ENCODE measurements at regions not wholly inside any gene's neighbourhood (a gene's known extent, or its start where the extent isn't known, plus 50 kb on each side); places are given as distances from the start of the nearest gene placed in this dataset.

DNA sequence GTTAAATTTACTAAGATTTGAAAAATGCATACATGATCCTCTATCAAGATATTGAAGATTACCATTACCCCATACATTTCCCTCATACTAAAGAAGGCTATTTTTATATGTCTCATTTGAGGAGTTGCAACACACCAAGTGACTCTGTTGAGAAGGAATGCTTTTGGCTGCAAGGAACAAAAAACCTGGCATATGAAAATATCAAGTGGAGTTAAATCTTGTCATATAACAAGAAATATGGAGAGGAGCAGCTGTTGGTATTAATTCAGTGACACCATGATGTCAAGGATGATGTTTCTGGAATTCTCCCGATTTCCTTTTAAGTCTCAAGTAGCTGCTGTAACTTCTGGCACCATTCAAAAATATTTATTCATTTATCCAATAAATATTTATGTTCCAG is 193.8 kb downstream of the CSNK1G3 start:
- ATAC-seq (ENCODE audit: low read depth): no peak
- TF ChIP-seq, protein P1, sequence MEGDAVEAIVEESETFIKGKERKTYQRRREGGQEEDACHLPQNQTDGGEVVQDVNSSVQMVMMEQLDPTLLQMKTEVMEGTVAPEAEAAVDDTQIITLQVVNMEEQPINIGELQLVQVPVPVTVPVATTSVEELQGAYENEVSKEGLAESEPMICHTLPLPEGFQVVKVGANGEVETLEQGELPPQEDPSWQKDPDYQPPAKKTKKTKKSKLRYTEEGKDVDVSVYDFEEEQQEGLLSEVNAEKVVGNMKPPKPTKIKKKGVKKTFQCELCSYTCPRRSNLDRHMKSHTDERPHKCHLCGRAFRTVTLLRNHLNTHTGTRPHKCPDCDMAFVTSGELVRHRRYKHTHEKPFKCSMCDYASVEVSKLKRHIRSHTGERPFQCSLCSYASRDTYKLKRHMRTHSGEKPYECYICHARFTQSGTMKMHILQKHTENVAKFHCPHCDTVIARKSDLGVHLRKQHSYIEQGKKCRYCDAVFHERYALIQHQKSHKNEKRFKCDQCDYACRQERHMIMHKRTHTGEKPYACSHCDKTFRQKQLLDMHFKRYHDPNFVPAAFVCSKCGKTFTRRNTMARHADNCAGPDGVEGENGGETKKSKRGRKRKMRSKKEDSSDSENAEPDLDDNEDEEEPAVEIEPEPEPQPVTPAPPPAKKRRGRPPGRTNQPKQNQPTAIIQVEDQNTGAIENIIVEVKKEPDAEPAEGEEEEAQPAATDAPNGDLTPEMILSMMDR (IDR thresholded peaks at IDR 0.05): no peak
- no peak for TF ChIP-seq EZH2 (IDR thresholded peaks at IDR 0.05; ENCODE audit: borderline replicate concordance, insufficient read depth, low read depth, low read length, poor library complexity, severe bottlenecking)
- Mint-ChIP-seq H3K9me3 (ENCODE audit: insufficient read depth) (peaks cover 7% of the 10 kb centered on the region), H3K27ac (no peak overlapping the region), H3K4me3 (no peak overlapping the region), H3K27me3 (no peaks in the 10 kb centered on the region), H3K4me1 (no peaks in the 10 kb centered on the region)
- Histone ChIP-seq H2AFZ (ENCODE audit: insufficient read depth, low read depth, low read length, poor library complexity, severe bottlenecking) (no peak overlapping the region), H3K36me3 (replicated peaks in 1 of 2; ENCODE audit: control extremely low read depth in 1 of 2, control insufficient read depth in 1 of 2, extremely low read depth in 1 of 2, insufficient read depth in 2 of 2, low read length in 1 of 2) (no peaks in the 10 kb centered on the region), H3K4me2 (replicated peaks; ENCODE audit: low read depth, low read length, poor library complexity, severe bottlenecking) (no peak overlapping the region), H3K27ac (ENCODE audit: low read length in 2 of 2) (no peak overlapping the region), H3K27me3 (replicated peaks in 1 of 4; ENCODE audit: control extremely low read depth in 1 of 4, control insufficient read depth in 3 of 4, insufficient read depth in 4 of 4, low read length in 3 of 4) (peaks cover 0 to 4% (median 0%) of the 10 kb centered on the region in 4 experiments), H3K4me1 (ENCODE audit: control insufficient read depth in 2 of 2, insufficient read depth in 2 of 2, low read length in 2 of 2) (no peaks in the 10 kb centered on the region), H3K9ac (ENCODE audit: low read length) (no peak overlapping the region), H3K9me3 (ENCODE audit: control extremely low read depth in 1 of 3, control insufficient read depth in 2 of 3, insufficient read depth in 1 of 3, low read length in 2 of 3) (peaks cover 0 to 6% (median 3%) of the 10 kb centered on the region in 3 donors), H3K79me2 (ENCODE audit: control insufficient read depth, insufficient read depth, low read length) (no peaks in the 10 kb centered on the region), H4K20me1 (ENCODE audit: control insufficient read depth, insufficient read depth, low read length, poor library complexity, severe bottlenecking) (no peaks in the 10 kb centered on the region), H3K4me3 (ENCODE audit: control extremely low read depth in 1 of 5, extremely low read depth in 1 of 5, insufficient read depth in 1 of 5, low read depth in 2 of 5, low read length in 4 of 5) (no peak overlapping the region)
- POLR2A ChIA-PET: no interaction called here
- WGBS (ENCODE audit: insufficient coverage): no CpG with 5 or more reads among the region's 1 CpG
- DNase-seq: no peak
- CTCF ChIA-PET: no interaction called here
- intact Hi-C loops (cut with micrococcal nuclease): no loop called here

DNA sequence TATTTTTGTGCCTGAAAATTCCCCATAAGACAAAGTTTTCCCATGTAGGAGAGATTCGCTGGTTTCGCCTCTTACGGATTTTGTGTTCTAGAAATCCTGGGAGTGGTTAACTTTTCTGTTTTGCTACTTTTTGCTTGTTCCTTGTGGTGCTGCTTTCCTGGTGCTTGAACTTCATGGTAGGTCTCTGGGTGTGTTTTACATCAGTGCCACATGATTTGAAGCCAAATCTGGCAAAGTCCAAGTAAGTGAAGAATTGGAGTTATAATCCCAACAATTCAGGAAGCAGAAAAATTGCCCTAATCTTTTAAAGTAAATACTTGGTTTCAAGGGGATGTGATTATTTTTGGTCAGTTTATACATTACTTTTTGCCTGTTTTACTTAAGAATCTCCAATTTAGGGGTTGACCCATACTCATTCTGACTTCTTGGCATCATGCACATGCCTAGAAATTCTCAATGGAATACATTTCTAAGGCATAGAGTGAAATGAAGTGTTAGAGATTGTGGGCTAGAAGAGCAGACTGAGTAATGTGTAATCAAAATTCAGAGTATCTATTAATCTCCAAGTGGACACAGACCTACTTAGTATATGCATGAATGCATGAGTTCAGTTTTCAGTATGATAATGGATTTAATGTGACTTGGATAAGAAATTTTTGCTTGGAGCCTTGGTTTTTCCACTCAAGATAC is 189.7 kb downstream of the CSNK1G3 start:
- ATAC-seq (ENCODE audit: low read depth) (no peak), DNase-seq (no peak)
- no peaks in the 10 kb centered on the region for H4K20me1 ChIP-seq (ENCODE audit: control insufficient read depth, insufficient read depth, low read length, poor library complexity, severe bottlenecking)
- H3K79me2 ChIP-seq (ENCODE audit: control insufficient read depth, insufficient read depth, low read length): no peaks in the 10 kb centered on the region
- Mint-ChIP-seq H3K4me3 (no peak overlapping the region), H3K27me3 (no peaks in the 10 kb centered on the region), H3K27ac (no peak overlapping the region), H3K4me1 (no peaks in the 10 kb centered on the region), H3K9me3 (ENCODE audit: insufficient read depth) (peaks cover 6% of the 10 kb centered on the region)
- ChIA-PET CTCF (no interaction called here), POLR2A (no interaction called here)
- 100% methylated on average over 3 of the region's 3 CpGs for WGBS (ENCODE audit: insufficient coverage)
- H3K36me3 ChIP-seq (replicated peaks in 1 of 2; ENCODE audit: control extremely low read depth in 1 of 2, control insufficient read depth in 1 of 2, extremely low read depth in 1 of 2, insufficient read depth in 2 of 2, low read length in 1 of 2): no peaks in the 10 kb centered on the region
- no peaks in the 10 kb centered on the region for H3K4me1 ChIP-seq (ENCODE audit: control insufficient read depth in 2 of 2, insufficient read depth in 2 of 2, low read length in 2 of 2)
- H2AFZ ChIP-seq (ENCODE audit: insufficient read depth, low read depth, low read length, poor library complexity, severe bottlenecking): no peak overlapping the region
- H3K9me3 ChIP-seq (ENCODE audit: control extremely low read depth in 1 of 3, control insufficient read depth in 2 of 3, insufficient read depth in 1 of 3, low read length in 2 of 3): peaks cover 0 to 6% (median 0%) of the 10 kb centered on the region in 3 donors
- H3K27me3 ChIP-seq (replicated peaks in 1 of 4; ENCODE audit: control extremely low read depth in 1 of 4, control insufficient read depth in 3 of 4, insufficient read depth in 4 of 4, low read length in 3 of 4): peaks cover 0 to 4% (median 0%) of the 10 kb centered on the region in 4 experiments
- intact Hi-C loops (cut with micrococcal nuclease): no loop called here
- no peak overlapping the region for H3K27ac ChIP-seq (ENCODE audit: low read length in 2 of 2)
- H3K4me2 ChIP-seq (replicated peaks; ENCODE audit: low read depth, low read length, poor library complexity, severe bottlenecking): no peak overlapping the region
- TF ChIP-seq EZH2 (IDR thresholded peaks at IDR 0.05; ENCODE audit: borderline replicate concordance, insufficient read depth, low read depth, low read length, poor library complexity, severe bottlenecking): no peak
- TF ChIP-seq, protein P1 (IDR thresholded peaks at IDR 0.05): no peak
- H3K9ac ChIP-seq (ENCODE audit: low read length): no peak overlapping the region
- no peak overlapping the region for H3K4me3 ChIP-seq (ENCODE audit: control extremely low read depth in 1 of 5, extremely low read depth in 1 of 5, insufficient read depth in 1 of 5, low read depth in 2 of 5, low read length in 4 of 5)
